GM12891 (cell line): ENCODE measurements at regions not wholly inside any gene's neighbourhood (a gene's known extent, or its start where the extent isn't known, plus 50 kb on each side); places are given as distances from the start of the nearest gene placed in this dataset.

Source experiments
- DNase-seq: peaks from one replicate; pipeline ENCODE4 v3.0.0; 2011; ENCODE audit warnings: low spot score; ENCODE audit not compliant: insufficient read length
- FAIRE-seq: peaks from 2 replicates; lab custom pipeline; 2011; peaks lifted over from hg19 to GRCh38; lab: Jason Lieb, UNC
- PAX5 ChIP-seq: IDR thresholded peaks from 2 replicates; pipeline ENCODE4 v1.6.1; 2011; ENCODE audit warnings: low read length, moderate library complexity, mild to moderate bottlenecking; ENCODE audit not compliant: insufficient read depth, severe bottlenecking
- POLR2A ChIP-seq: IDR thresholded peaks from 2 replicates; pipeline ENCODE4 v1.6.1; 2011; ENCODE audit warnings: low read depth, low read length, control low read depth
- POLR2AphosphoS5 ChIP-seq: IDR thresholded peaks from 2 replicates; pipeline ENCODE4 v1.6.1; 2011; ENCODE audit warnings: low read depth, low read length, control low read depth
- POU2F2 ChIP-seq: IDR thresholded peaks from 2 replicates; pipeline ENCODE4 v1.6.1; 2011; ENCODE audit warnings: low read depth, mild to moderate bottlenecking, control low read depth, low read length, moderate library complexity
- SPI1 ChIP-seq: IDR thresholded peaks from 2 replicates; pipeline ENCODE4 v1.6.1; 2011; ENCODE audit warnings: low read depth, low read length, control low read depth
- TAF1 ChIP-seq: IDR thresholded peaks from 2 replicates; pipeline ENCODE4 v1.6.1; 2011; ENCODE audit warnings: low read depth, low read length, control low read depth

DNA sequence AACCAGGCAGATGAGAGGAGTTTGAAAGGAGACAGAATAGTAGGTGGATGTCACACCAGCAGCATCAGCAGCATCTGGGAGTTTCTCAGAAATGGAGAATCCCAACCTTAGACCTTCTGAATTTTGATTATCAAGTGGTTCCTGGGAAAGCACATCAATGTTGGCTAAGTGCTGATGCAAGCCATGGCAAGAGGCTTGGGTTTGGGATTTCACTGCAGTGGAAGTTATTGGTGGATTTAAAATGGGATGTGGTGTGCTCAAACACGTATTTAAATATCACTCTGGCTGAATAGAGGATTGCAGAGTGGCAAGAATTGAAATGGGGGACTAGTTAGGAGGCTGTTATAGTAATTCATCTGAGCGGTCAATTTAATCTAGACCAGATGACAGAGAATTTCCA lies 387.8 kb upstream of the WWC1 start:
- no peak for DNase-seq
- FAIRE-seq, result no peak
- TF ChIP-seq SPI1 (no peak), POLR2AphosphoS5 (no peak), PAX5 (no peak), TAF1 (no peak), POU2F2 (no peak), POLR2A (no peak)

GRCh38 chr5:167905919-167906853 lies 385.3 kb upstream of the WWC1 start:
- no peak for FAIRE-seq
- DNase-seq, result no peak
- TF ChIP-seq TAF1, result no peak
- no peak for TF ChIP-seq SPI1
- no peak for TF ChIP-seq POU2F2
- no peak for TF ChIP-seq PAX5
- no peak for TF ChIP-seq POLR2A
- TF ChIP-seq POLR2AphosphoS5, result no peak

- TF ChIP-seq SPI1 (no peak), POLR2AphosphoS5 (no peak), POLR2A (no peak), POU2F2 (no peak), TAF1 (no peak), PAX5 (no peak)
- DNase-seq (no peak), FAIRE-seq (no peak)
Measured at GRCh38 chr5:167908606-167909005, 382.8 kb upstream of the WWC1 start.

- DNase-seq (no peak), FAIRE-seq (no peak)
- no peak for TF ChIP-seq POU2F2
- no peak for TF ChIP-seq POLR2A
- no peak for TF ChIP-seq POLR2AphosphoS5
- TF ChIP-seq PAX5, result no peak
Measured at GRCh38 chr5:167912941-167913665, 378.3 kb upstream of the WWC1 start.

GRCh38 chr5:167915237-167915636 lies 376.2 kb upstream of the WWC1 start:
- DNase-seq (no peak), FAIRE-seq (no peak)
- no peak for TF ChIP-seq SPI1
- TF ChIP-seq TAF1, result no peak
- TF ChIP-seq POLR2A, result no peak
- no peak for TF ChIP-seq PAX5
- TF ChIP-seq POU2F2, result no peak
- TF ChIP-seq POLR2AphosphoS5, result no peak

DNA sequence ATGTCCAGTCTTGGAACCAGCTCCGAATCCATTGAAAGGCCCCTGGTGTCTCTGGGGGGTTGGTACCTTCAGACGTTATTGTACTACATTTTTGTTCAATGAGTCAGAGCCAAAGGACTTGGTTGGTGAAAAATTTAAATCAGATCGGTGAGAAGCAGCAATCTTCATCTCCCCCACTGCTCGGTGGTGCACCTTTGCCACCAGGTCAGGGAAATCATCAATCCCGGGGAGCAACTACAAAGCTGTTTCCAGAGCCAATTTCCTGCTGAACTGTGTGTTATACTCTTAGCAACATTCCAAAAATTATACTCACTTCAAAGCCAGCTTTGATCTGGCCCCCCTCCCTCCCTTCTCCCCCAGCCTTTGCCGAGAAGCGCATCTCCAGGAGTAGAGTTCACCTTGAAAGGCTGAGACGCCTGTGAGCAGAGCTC lies 375.2 kb upstream of the WWC1 start:
- no peak for DNase-seq
- FAIRE-seq, result no peak
- no peak for TF ChIP-seq POU2F2
- no peak for TF ChIP-seq SPI1
- TF ChIP-seq POLR2A, result no peak
- no peak for TF ChIP-seq PAX5
- TF ChIP-seq POLR2AphosphoS5, result no peak
- TF ChIP-seq TAF1, result no peak

- DNase-seq, result no peak
- TF ChIP-seq POU2F2 (no peak), POLR2A (no peak), POLR2AphosphoS5 (no peak), PAX5 (no peak), SPI1 (no peak), TAF1 (no peak)
- FAIRE-seq, result no peak
Measured at GRCh38 chr5:167916706-167917105, 374.7 kb upstream of the WWC1 start.

- FAIRE-seq, result no peak
- TF ChIP-seq POLR2A (no peak), POLR2AphosphoS5 (no peak), POU2F2 (no peak), TAF1 (no peak), SPI1 (no peak), PAX5 (no peak)
- DNase-seq, result no peak
Measured at GRCh38 chr5:167918184-167918812, 373.1 kb upstream of the WWC1 start.
